HEK293T (cell line): ENCODE measurements at regions not wholly inside any gene's neighbourhood (a gene's known extent, or its start where the extent isn't known, plus 50 kb on each side); places are given as distances from the start of the nearest gene placed in this dataset.

ENCODE experiments used
- ARNT ChIP-seq: fragments of 450-650 bp; IDR thresholded peaks from 2 replicates; pipeline ENCODE4 v1.6.1; 2017; ENCODE audit warnings: mild to moderate bottlenecking
- BHLHE40 ChIP-seq: fragments of 450-650 bp; IDR thresholded peaks from 2 replicates; pipeline ENCODE4 v1.6.1; 2016; ENCODE audit warnings: mild to moderate bottlenecking, moderate library complexity, borderline replicate concordance
- CTBP1 ChIP-seq: fragments of 450-650 bp; IDR thresholded peaks from 2 replicates; pipeline ENCODE4 v1.6.1; 2016; ENCODE audit warnings: borderline replicate concordance
- ELF4 ChIP-seq: fragments of 450-650 bp; IDR thresholded peaks from 2 replicates; pipeline ENCODE4 v1.6.1; 2017; ENCODE audit warnings: antibody characterized with exemption
- FOXA1 ChIP-seq: fragments of 450-650 bp; IDR thresholded peaks from 2 replicates; pipeline ENCODE4 v1.6.1; 2016; ENCODE audit warnings: mild to moderate bottlenecking
- FOXK2 ChIP-seq: fragments of 450-650 bp; IDR thresholded peaks from 2 replicates; pipeline ENCODE4 v1.6.1; 2016; ENCODE audit warnings: mild to moderate bottlenecking
- FOXM1 ChIP-seq: fragments of 450-650 bp; IDR thresholded peaks from 2 replicates; pipeline ENCODE4 v1.6.1; 2017; ENCODE audit warnings: mild to moderate bottlenecking, borderline replicate concordance
- HDGF ChIP-seq: fragments of 450-650 bp; IDR thresholded peaks from 2 replicates; pipeline ENCODE4 v1.6.1; 2017; ENCODE audit warnings: antibody characterized with exemption, borderline replicate concordance
- NFRKB ChIP-seq: fragments of 450-650 bp; IDR thresholded peaks from 2 replicates; pipeline ENCODE4 v1.6.1; 2016; ENCODE audit warnings: mild to moderate bottlenecking, moderate library complexity
- SP1 ChIP-seq: fragments of 450-650 bp; IDR thresholded peaks from 2 replicates; pipeline ENCODE4 v1.6.1; 2017
- SUZ12 ChIP-seq: fragments of 450-650 bp; IDR thresholded peaks from 2 replicates; pipeline ENCODE4 v1.6.1; 2016; ENCODE audit warnings: mild to moderate bottlenecking
- ZNF384 ChIP-seq: fragments of 450-650 bp; IDR thresholded peaks from 2 replicates; pipeline ENCODE4 v1.6.1; 2016
- TF ChIP-seq, protein P1 (sequence below): fragments of 450-650 bp; IDR thresholded peaks from 2 replicates; pipeline ENCODE4 v1.6.1; 2016

DNA sequence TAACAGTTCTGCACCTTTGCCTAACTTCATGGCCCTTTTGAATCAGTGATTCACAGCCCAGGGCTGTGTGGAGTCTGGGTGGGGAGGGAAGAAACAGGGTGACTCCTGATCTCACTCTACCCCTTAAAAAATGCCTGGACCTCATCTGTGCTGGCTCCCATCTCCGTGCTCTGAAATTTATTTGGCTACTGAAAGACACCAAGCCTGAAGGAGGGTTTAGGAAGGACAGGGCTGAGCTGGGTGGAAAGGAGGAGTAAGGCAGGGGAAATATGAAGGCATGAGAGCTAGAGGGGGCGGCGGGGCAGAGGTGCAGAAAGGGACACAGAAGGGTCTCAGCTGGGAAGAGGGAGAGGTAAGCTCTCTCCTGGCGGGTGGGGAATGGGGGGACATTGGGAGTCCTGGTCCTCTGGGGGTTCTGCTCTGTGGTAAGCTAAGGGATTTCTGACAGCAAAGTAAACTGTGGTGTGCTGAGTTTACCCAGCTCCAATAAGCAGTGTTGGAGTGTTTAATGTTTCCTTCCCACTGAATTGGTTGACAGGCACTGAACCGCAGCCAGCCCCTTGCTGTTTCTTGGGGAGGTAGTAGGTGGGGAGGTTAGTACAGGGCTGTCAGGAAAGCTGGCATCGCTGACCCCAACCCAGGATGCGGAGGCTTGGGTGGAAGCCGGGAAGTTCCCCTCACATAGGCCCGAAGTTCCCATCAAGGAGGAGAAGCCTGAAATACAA, 71.1 kb downstream of the RPUSD4 start:
- TF ChIP-seq HDGF (no peak), FOXM1 (no peak), NFRKB (no peak), ELF4 (no peak), SP1 (no peak), CTBP1 (no peak), ARNT (no peak), FOXA1 (no peak), FOXK2 (no peak), SUZ12 (no peak), BHLHE40 (no peak), ZNF384 (no peak)
- TF ChIP-seq, protein P1, sequence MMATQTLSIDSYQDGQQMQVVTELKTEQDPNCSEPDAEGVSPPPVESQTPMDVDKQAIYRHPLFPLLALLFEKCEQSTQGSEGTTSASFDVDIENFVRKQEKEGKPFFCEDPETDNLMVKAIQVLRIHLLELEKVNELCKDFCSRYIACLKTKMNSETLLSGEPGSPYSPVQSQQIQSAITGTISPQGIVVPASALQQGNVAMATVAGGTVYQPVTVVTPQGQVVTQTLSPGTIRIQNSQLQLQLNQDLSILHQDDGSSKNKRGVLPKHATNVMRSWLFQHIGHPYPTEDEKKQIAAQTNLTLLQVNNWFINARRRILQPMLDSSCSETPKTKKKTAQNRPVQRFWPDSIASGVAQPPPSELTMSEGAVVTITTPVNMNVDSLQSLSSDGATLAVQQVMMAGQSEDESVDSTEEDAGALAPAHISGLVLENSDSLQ = no peak
